ENCODE measurements at regions not wholly inside any gene's neighbourhood (a gene's known extent, or its start where the extent isn't known, plus 50 kb on each side); places are given as distances from the start of the nearest gene placed in this dataset.

- TF ChIP-seq HOMEZ (CRISPR knock-in tag; IDR thresholded peaks at IDR 0.05) (no peak), NCOA2 (IDR thresholded peaks at IDR 0.05; ENCODE audit: partially characterized antibody in 2 of 2) (no peak)
Measured at GRCh38 chr14:104343294-104343625, 204.9 kb downstream of the KIF26A start (continued).

- H3K4me1 ChIP-seq (replicated peaks in 1 of 2; ENCODE audit: control insufficient read depth in 2 of 2, insufficient read depth in 2 of 2, low read length in 2 of 2) = no peaks in the 10 kb centered on the region; a peak in 1 of 5 replicates
- ChIA-PET POLR2A (no interaction called here), CTCF (ENCODE audit: low intra/inter-chr PET ratio) (no interaction called here)
- intact Hi-C loops (cut with micrococcal nuclease) = no loop called here
- H2AFZ ChIP-seq (ENCODE audit: low read depth, low read length) = no peak overlapping the region
- H3K27me3 ChIP-seq (ENCODE audit: control insufficient read depth in 2 of 2, insufficient read depth in 2 of 2, low read length in 2 of 2) = no peaks in the 10 kb centered on the region
- no peaks in the 10 kb centered on the region for H3K79me2 ChIP-seq (ENCODE audit: control insufficient read depth, insufficient read depth, low read length)
- H3K4me2 ChIP-seq (ENCODE audit: insufficient read depth, low read length) = no peak overlapping the region
- 0% methylated on average over 3 of the region's 11 CpGs for WGBS (ENCODE audit: insufficient coverage, low coverage, missing lambda C conversion rate)
- H3K9ac ChIP-seq (ENCODE audit: insufficient read depth in 1 of 2, low read depth in 2 of 2, low read length in 2 of 2) = no peak overlapping the region
- no peak overlapping the region for H3K4me3 ChIP-seq
- FAIRE-seq (no peak), ATAC-seq (no peak), DNase-seq (ENCODE audit: extremely low read depth in 1 of 4, low spot score in 3 of 4) (no peak)
- in situ Hi-C loops (cut with MboI) = no loop called here
- H3K9me1 ChIP-seq (ENCODE audit: control insufficient read depth, insufficient read depth, low read length) = no peaks in the 10 kb centered on the region
- no peak for TF ChIP-seq HMG20A (CRISPR knock-in tag; conservative IDR thresholded peaks at IDR 0.05)
- TF ChIP-seq TGIF2 (CRISPR knock-in tag; IDR thresholded peaks at IDR 0.05) = no peak
- no peak for TF ChIP-seq ZNF124 (CRISPR knock-in tag; IDR thresholded peaks at IDR 0.05)
- no peak for TF ChIP-seq NR3C1 (CRISPR knock-in tag; IDR thresholded peaks at IDR 0.05)
- TF ChIP-seq POLR3G (IDR thresholded peaks at IDR 0.05; ENCODE audit: extremely low read depth, insufficient read length, insufficient replicate concordance) = no peak
- TF ChIP-seq CTCFL (IDR thresholded peaks at IDR 0.05; ENCODE audit: borderline replicate concordance, insufficient read depth, low read depth, low read length, poor library complexity, severe bottlenecking) = no peak
- TF ChIP-seq STAT5A (IDR thresholded peaks at IDR 0.05; ENCODE audit: borderline replicate concordance, low read length) = no peak
- TF ChIP-seq TARDBP (IDR thresholded peaks at IDR 0.05) = no peak
- TF ChIP-seq KAT2B (IDR thresholded peaks at IDR 0.05; ENCODE audit: low read depth, low read length) = no peak
- TF ChIP-seq ZNF165 (CRISPR knock-in tag; IDR thresholded peaks at IDR 0.05; ENCODE audit: borderline replicate concordance) = no peak
- TF ChIP-seq ZNF592 (IDR thresholded peaks at IDR 0.05) = no peak
- no peaks in the 10 kb centered on the region for H4K20me1 ChIP-seq (replicated peaks; ENCODE audit: control insufficient read depth, insufficient read depth, low read length)
- BruUV-seq (replicated peaks) = no TSS peak
- no peaks in the 10 kb centered on the region for H3K9me3 ChIP-seq (replicated peaks; ENCODE audit: control insufficient read depth, insufficient read depth, low read depth, low read length)
- H3K27ac ChIP-seq (ENCODE audit: extremely low read depth, low read depth, low read length) = no peak overlapping the region
- no peaks in the 10 kb centered on the region for H3K36me3 ChIP-seq (ENCODE audit: control insufficient read depth, insufficient read depth, low read length)
Measured at GRCh38 chr14:104343690-104344640, 205.6 kb downstream of the KIF26A start.

Measured in K562 (cell line).